ENCODE measurements at regions not wholly inside any gene's neighbourhood (a gene's known extent, or its start where the extent isn't known, plus 50 kb on each side); places are given as distances from the start of the nearest gene placed in this dataset.

GRCh38 chr6:87789900-87790290 lies 87.9 kb upstream of the AKIRIN2 start:
- TF ChIP-seq CTCF (IDR thresholded peaks at IDR 0.05) (no peak), ZFX (IDR thresholded peaks at IDR 0.05; ENCODE audit: borderline replicate concordance) (no peak)
- H3K27ac ChIP-seq = no peak overlapping the region

GRCh38 chr6:87789198-87789899 lies 87.3 kb upstream of the AKIRIN2 start:
- H3K27ac ChIP-seq = no peak overlapping the region
- TF ChIP-seq CTCF (IDR thresholded peaks at IDR 0.05) = no peak
- no peak for TF ChIP-seq ZFX (IDR thresholded peaks at IDR 0.05; ENCODE audit: borderline replicate concordance)

- TF ChIP-seq CTCF (IDR thresholded peaks at IDR 0.05) = no peak
- TF ChIP-seq ZFX (IDR thresholded peaks at IDR 0.05; ENCODE audit: borderline replicate concordance) = no peak
- H3K27ac ChIP-seq = no peak overlapping the region
Measured at GRCh38 chr6:87788141-87788540, 86.1 kb upstream of the AKIRIN2 start.

- H3K27ac ChIP-seq = no peak overlapping the region
- TF ChIP-seq ZFX (IDR thresholded peaks at IDR 0.05; ENCODE audit: borderline replicate concordance) = no peak
- TF ChIP-seq CTCF (IDR thresholded peaks at IDR 0.05) = no peak
Measured at GRCh38 chr6:87785229-87785862, 83.3 kb upstream of the AKIRIN2 start.

- TF ChIP-seq ZFX (IDR thresholded peaks at IDR 0.05; ENCODE audit: borderline replicate concordance) = no peak
- no peak for TF ChIP-seq CTCF (IDR thresholded peaks at IDR 0.05)
- H3K27ac ChIP-seq = no peak overlapping the region
Measured at GRCh38 chr6:87784690-87785089, 82.7 kb upstream of the AKIRIN2 start.

- TF ChIP-seq ZFX (IDR thresholded peaks at IDR 0.05; ENCODE audit: borderline replicate concordance) = no peak
- TF ChIP-seq CTCF (IDR thresholded peaks at IDR 0.05) = no peak
- no peak overlapping the region for H3K27ac ChIP-seq
Measured at GRCh38 chr6:87784051-87784450, 82.0 kb upstream of the AKIRIN2 start.

- H3K27ac ChIP-seq = no peak overlapping the region
- TF ChIP-seq CTCF (IDR thresholded peaks at IDR 0.05) (no peak), ZFX (IDR thresholded peaks at IDR 0.05; ENCODE audit: borderline replicate concordance) (no peak)
Measured at GRCh38 chr6:87779542-87779941, 77.5 kb upstream of the AKIRIN2 start.
